Lung (tissue), 11 donors: ENCODE measurements at regions not wholly inside any gene's neighbourhood (a gene's known extent, or its start where the extent isn't known, plus 50 kb on each side); places are given as distances from the start of the nearest gene placed in this dataset.
A peak's percentile ranks its signal among the peaks of the same experiment; 100 is the strongest.

Source experiments
- ATAC-seq: fragments of 200-7000 bp; cut with Tn5 transposase; one replicate; pipeline ENCODE4 v1.9.1; 2020; ENCODE audit warnings: moderate number of reproducible peaks; ENCODE audit not compliant: insufficient read depth, low FRiP score
- DNase-seq, 3 donors: peaks; one replicate each; pipeline ENCODE4 v3.0.0-alpha.2; 2013 to 2017
- H3K27ac ChIP-seq, 2 donors: one replicate each; pipeline ENCODE4 v1.5.1; 2013; ENCODE audit warnings: mild to moderate bottlenecking in 2 of 2, moderate library complexity in 2 of 2, control low read depth in 1 of 2, inconsistent platforms in 1 of 2, low read depth in 1 of 2, low read length in 1 of 2
- H3K27me3 ChIP-seq, 3 donors: one replicate each; pipeline ENCODE4 v1.5.1; 2013; ENCODE audit warnings: low read length in 2 of 3; ENCODE audit not compliant: control insufficient read depth in 3 of 3, insufficient read depth in 3 of 3
- H3K36me3 ChIP-seq, 4 donors: one replicate each; pipeline ENCODE4 v1.5.1; 2013; ENCODE audit warnings: low read length in 4 of 4, mild to moderate bottlenecking in 1 of 4, moderate library complexity in 1 of 4; ENCODE audit not compliant: control insufficient read depth in 4 of 4, insufficient read depth in 4 of 4
- H3K4me1 ChIP-seq, 5 donors: one replicate each; pipeline ENCODE4 v1.5.1; 2013; ENCODE audit warnings: low read length in 5 of 5, mild to moderate bottlenecking in 2 of 5, moderate library complexity in 1 of 5; ENCODE audit not compliant: control insufficient read depth in 5 of 5, insufficient read depth in 5 of 5
- H3K4me3 ChIP-seq: one replicate; pipeline ENCODE4 v1.5.1; 2013; ENCODE audit warnings: mild to moderate bottlenecking, control low read depth, moderate library complexity
- H3K9ac ChIP-seq, 2 donors: one replicate each; pipeline ENCODE4 v1.5.1; 2013; ENCODE audit warnings: low read length in 2 of 2, control low read depth in 1 of 2; ENCODE audit not compliant: insufficient read depth in 1 of 2
- H3K9me3 ChIP-seq, 4 donors: one replicate each; pipeline ENCODE4 v1.5.1; 2013; ENCODE audit warnings: low read length in 3 of 4, mild to moderate bottlenecking in 1 of 4, moderate library complexity in 1 of 4; ENCODE audit not compliant: control insufficient read depth in 4 of 4, insufficient read depth in 3 of 4
- WGBS, 2 donors: extraction: QIAGEN DNeasy Blood & Tissue Kit; methylation state at CpG; one replicate each; pipeline ENCODE4 v1.1.7; 2013; 5-methylcytosine and 5-hydroxymethylcytosine counted together
- TF ChIP-seq, protein P1 (sequence below): IDR thresholded peaks from 2 replicates; pipeline ENCODE4 v1.5.1; 2012; ENCODE audit warnings: mild to moderate bottlenecking; ENCODE audit errors: control extremely low read depth, extremely low read depth
- donor health status: control.
- donor health status: control.
- donor health status: Bipolar disorder and iron deficiency.
- donor health status: healthy.
- donor health status: DM: yes; HTN: yes; CAD: no.

GRCh38 chr6:121505284-121505683 is 69.8 kb downstream of the GJA1 start:
- H3K27me3 ChIP-seq = no peaks in the 10 kb centered on the region
- DNase-seq (no peak), ATAC-seq (no peak)
- no peak overlapping the region for H3K9ac ChIP-seq
- 92 to 94% methylated on average over 2 of the region's 2 CpGs for WGBS, 2 donors
- H3K36me3 ChIP-seq = no peaks in the 10 kb centered on the region
- H3K4me3 ChIP-seq = no peak overlapping the region
- no peaks in the 10 kb centered on the region for H3K9me3 ChIP-seq
- no peak overlapping the region for H3K27ac ChIP-seq
- TF ChIP-seq, protein P1, sequence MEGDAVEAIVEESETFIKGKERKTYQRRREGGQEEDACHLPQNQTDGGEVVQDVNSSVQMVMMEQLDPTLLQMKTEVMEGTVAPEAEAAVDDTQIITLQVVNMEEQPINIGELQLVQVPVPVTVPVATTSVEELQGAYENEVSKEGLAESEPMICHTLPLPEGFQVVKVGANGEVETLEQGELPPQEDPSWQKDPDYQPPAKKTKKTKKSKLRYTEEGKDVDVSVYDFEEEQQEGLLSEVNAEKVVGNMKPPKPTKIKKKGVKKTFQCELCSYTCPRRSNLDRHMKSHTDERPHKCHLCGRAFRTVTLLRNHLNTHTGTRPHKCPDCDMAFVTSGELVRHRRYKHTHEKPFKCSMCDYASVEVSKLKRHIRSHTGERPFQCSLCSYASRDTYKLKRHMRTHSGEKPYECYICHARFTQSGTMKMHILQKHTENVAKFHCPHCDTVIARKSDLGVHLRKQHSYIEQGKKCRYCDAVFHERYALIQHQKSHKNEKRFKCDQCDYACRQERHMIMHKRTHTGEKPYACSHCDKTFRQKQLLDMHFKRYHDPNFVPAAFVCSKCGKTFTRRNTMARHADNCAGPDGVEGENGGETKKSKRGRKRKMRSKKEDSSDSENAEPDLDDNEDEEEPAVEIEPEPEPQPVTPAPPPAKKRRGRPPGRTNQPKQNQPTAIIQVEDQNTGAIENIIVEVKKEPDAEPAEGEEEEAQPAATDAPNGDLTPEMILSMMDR = no peak
- H3K4me1 ChIP-seq = peaks cover 0 to 12% (median 5%) of the 10 kb centered on the region in 5 donors

DNA sequence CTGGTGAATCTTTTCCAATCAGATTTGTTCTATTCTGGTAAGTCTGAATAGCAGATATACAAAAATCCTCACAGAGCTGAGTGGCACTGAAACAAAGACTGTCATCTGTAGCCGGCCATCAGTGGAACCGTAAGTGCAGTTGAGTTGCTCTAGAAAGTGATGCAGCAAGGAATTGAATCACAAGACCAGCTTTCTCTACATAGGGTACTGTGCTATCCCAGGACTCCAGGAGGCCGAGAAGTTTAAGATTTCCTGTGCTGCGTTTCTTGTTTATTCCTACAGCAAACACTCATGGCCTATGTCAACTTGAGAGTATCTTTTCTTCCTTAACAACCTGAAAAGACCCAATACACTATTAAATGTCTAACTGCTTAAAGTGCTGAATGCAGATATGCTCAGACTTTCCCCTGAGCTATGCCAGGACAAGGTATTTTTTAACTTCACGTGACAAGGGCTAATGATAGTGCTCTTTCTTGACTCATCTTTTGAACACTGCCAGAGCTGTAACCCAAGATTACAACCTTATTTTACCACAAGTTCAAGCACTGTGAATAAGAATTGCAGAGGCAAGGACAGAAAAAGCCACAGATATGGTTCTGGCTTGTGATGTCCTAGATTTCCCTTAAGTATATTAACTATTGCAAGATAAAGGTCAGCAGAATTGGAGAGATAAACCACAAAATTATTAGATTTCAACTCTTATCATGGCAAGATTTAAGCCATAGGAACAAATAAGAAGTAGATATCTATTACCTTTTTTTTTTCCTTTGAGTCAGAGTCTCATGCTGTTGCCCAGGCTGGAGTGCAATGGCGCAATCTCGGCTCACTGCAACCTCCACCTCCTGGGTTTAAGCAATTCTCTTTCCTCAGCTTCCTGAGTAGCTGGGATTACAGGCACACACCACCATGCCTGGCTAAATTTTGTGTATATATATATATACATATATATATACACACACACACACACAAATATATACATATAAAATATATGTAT is 71.6 kb downstream of the GJA1 start:
- Histone ChIP-seq H3K27me3 (no peaks in the 10 kb centered on the region), H3K36me3 (no peaks in the 10 kb centered on the region), H3K4me3 (no peak overlapping the region), H3K9ac (no peak overlapping the region), H3K27ac (no peak overlapping the region), H3K4me1 (peaks cover 0 to 12% (median 5%) of the 10 kb centered on the region in 5 donors), H3K9me3 (no peaks in the 10 kb centered on the region)
- TF ChIP-seq, protein P1 = no peak
- WGBS, 2 donors = 56 to 70% methylated on average over 7 of the region's 7 CpGs
- ATAC-seq (no peak), DNase-seq (no peak)

GRCh38 chr6:121510568-121511177 is 75.2 kb downstream of the GJA1 start:
- peaks cover 0 to 5% (median 0%) of the 10 kb centered on the region in 5 donors for H3K4me1 ChIP-seq
- no peaks in the 10 kb centered on the region for H3K27me3 ChIP-seq
- WGBS, 2 donors = 61 to 67% methylated on average over 8 of the region's 8 CpGs
- no peaks in the 10 kb centered on the region for H3K36me3 ChIP-seq
- TF ChIP-seq, protein P1 = no peak
- no peak overlapping the region for H3K9ac ChIP-seq
- ATAC-seq (peak; percentile 84), DNase-seq (peak; percentile 18 to 77 (median 53))
- no peak overlapping the region for H3K27ac ChIP-seq
- no peaks in the 10 kb centered on the region for H3K9me3 ChIP-seq
- H3K4me3 ChIP-seq = no peak overlapping the region
